ENCODE measurements at regions not wholly inside any gene's neighbourhood (a gene's known extent, or its start where the extent isn't known, plus 50 kb on each side); places are given as distances from the start of the nearest gene placed in this dataset.

GRCh38 chr16:6406028-6406427 lies 926.6 kb upstream of the RBFOX1 start:
- H3K4me3 ChIP-seq (ENCODE audit: low read depth, low read length), result no peak overlapping the region
- TF ChIP-seq CTCF (conservative IDR thresholded peaks at IDR 0.05; ENCODE audit: low read depth, low read length), result no peak
- no peak for DNase-seq (ENCODE audit: low read depth)

- TF ChIP-seq CTCF (conservative IDR thresholded peaks at IDR 0.05; ENCODE audit: low read depth, low read length), result no peak
- H3K4me3 ChIP-seq (ENCODE audit: low read depth, low read length), result no peak overlapping the region
- no peak for DNase-seq (ENCODE audit: low read depth)
These were observed 949.7 kb upstream of the RBFOX1 start for GRCh38 chr16:6382924-6383459.

- TF ChIP-seq CTCF (conservative IDR thresholded peaks at IDR 0.05; ENCODE audit: low read depth, low read length), result no peak
- H3K4me3 ChIP-seq (ENCODE audit: low read depth, low read length), result no peak overlapping the region
- no peak for DNase-seq (ENCODE audit: low read depth)
These were observed 950.7 kb upstream of the RBFOX1 start for GRCh38 chr16:6381896-6382295.

GRCh38 chr16:6377956-6378355 lies 954.7 kb upstream of the RBFOX1 start:
- no peak overlapping the region for H3K4me3 ChIP-seq (ENCODE audit: low read depth, low read length)
- no peak for TF ChIP-seq CTCF (conservative IDR thresholded peaks at IDR 0.05; ENCODE audit: low read depth, low read length)
- no peak for DNase-seq (ENCODE audit: low read depth)

- DNase-seq (ENCODE audit: low read depth), result peak; percentile 9
- no peak for TF ChIP-seq CTCF (conservative IDR thresholded peaks at IDR 0.05; ENCODE audit: low read depth, low read length)
- no peak overlapping the region for H3K4me3 ChIP-seq (ENCODE audit: low read depth, low read length)
These were observed 957.1 kb upstream of the RBFOX1 start for GRCh38 chr16:6375465-6376075.

- TF ChIP-seq CTCF (conservative IDR thresholded peaks at IDR 0.05; ENCODE audit: low read depth, low read length), result no peak
- no peak for DNase-seq (ENCODE audit: low read depth)
- no peak overlapping the region for H3K4me3 ChIP-seq (ENCODE audit: low read depth, low read length)
These were observed 957.8 kb upstream of the RBFOX1 start for GRCh38 chr16:6374821-6375220.

- H3K4me3 ChIP-seq (ENCODE audit: low read depth, low read length), result no peak overlapping the region
- DNase-seq (ENCODE audit: low read depth), result no peak
- no peak for TF ChIP-seq CTCF (conservative IDR thresholded peaks at IDR 0.05; ENCODE audit: low read depth, low read length)
These were observed 967.8 kb upstream of the RBFOX1 start for GRCh38 chr16:6364846-6365245.
